KG1 (cell line): ENCODE measurements at regions not wholly inside any gene's neighbourhood (a gene's known extent, or its start where the extent isn't known, plus 50 kb on each side); places are given as distances from the start of the nearest gene placed in this dataset.

ENCODE experiments used
- DNase-seq: peaks from one replicate; lab custom pipeline; 2025; lab: John Stamatoyannopoulos, UW

DNA sequence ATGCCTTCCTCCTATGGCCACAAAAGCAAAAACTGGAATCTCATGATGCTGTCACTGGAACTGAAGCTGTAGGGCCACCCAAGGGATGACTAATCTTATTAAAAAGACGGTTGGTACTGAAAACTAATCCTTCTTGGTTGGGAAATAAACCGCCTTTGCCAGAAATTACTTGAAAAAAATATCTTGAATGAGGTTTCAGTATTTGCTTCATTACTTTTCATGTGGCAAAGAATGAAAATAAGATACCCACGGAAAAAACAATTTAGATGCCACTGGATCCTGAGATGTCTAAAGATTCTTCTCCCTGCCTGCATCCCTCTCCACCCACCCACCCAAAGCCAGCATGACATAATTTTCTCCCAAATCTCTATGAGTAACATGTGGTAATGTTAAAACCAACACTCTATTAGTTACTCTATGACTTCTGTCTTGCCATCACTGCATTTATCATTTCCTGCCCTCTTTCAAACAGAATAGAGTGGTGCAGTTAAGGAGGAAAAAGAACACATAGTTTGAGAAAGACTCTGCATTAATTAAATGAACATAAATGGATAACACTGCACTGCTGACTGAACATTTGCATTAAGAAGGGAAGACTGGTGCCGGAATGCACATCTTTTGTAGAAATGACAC lies 111.8 kb upstream of the DPH6 start:
- DNase-seq: no peak

DNA sequence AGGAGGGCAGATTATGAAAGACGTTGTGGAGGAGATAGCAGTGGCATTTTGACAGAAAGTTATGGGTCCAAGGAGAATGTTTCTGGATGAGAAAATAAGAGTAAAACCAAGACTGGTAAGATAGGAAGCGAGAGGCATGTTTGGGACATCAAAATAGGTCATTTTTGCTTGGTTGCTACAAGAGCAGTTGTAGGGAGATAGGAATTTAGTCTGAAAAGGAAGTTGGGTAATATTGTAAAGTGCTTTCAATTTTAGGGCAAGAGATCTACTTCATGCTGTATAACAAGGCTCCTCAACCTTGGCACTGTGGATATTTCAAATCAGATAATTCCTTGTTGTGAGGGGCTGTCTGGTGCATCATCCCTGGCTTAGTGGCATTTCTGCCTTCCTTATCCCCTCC lies 118.0 kb upstream of the DPH6 start:
- DNase-seq: no peak

- no peak for DNase-seq
These were observed 120.1 kb upstream of the DPH6 start for GRCh38 chr15:35665896-35666536.

DNA sequence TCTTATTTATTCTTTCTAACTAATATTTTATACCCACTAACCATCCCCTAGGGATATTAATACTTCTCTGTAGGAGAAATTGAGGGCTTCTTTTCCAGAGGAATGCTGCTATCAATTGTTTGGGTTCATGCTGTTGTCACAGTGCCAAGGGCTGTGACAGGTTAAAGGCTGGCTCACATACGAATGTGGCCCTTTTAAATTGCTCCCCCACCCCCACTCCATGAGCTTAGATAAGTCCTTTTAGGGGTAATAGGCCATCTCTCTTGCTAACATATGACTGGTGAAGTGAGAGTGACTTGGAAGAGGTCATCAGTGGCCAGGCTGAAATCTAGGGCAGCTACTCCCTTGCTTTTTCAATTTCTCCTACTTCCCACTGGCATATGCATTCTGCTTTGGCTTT lies 121.9 kb upstream of the DPH6 start:
- DNase-seq: no peak

GRCh38 chr15:35669021-35669420 lies 123.1 kb upstream of the DPH6 start:
- no peak for DNase-seq

DNA sequence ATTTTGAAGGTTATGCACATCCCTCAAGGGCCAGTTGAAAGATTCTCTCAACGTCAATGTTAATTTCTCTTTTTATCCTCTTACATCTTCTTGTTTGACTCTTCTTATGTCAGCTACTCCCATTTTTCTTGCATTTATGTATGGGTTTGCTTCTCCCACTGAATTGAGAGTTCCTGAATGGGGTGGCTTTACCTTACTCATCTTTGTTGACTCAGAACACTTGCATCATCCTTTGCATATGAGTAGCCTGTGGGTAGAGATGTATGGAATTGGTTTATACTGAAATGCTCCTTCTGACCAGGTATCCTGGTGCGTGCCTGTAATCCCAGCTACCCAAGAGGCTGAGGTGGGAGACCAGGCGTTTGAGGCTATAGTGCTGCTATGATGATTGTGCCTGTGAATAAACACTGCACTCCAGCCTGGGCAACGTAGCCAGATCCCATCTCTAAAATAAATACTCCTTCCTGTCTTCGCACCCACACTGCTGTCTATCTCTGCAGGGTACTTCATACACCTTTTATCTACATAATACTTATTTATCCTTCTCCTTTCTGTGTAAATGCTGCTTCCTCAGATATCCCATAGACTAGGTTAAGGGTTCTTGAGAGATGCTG lies 123.6 kb upstream of the DPH6 start:
- no peak for DNase-seq

GRCh38 chr15:35671197-35671596 lies 125.2 kb upstream of the DPH6 start:
- no peak for DNase-seq

DNA sequence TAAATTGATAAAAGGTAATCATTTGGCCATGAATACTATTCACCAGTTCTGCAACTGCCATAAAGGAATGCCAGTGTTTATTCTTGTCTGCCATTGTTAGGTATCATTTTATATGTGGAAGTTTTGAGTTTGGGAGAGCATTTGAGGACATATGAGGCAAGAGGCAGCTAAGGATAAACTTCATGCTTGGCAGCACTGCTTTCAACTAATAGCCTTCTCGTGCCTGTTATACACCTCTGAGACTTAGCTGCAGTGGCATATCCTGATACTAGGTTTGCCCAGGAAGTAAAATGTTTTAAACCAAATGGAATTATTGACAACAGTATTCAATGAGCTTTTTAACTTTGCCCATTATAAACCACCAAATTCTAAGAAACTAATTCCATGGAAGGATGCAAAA lies 126.0 kb upstream of the DPH6 start:
- no peak for DNase-seq

DNA sequence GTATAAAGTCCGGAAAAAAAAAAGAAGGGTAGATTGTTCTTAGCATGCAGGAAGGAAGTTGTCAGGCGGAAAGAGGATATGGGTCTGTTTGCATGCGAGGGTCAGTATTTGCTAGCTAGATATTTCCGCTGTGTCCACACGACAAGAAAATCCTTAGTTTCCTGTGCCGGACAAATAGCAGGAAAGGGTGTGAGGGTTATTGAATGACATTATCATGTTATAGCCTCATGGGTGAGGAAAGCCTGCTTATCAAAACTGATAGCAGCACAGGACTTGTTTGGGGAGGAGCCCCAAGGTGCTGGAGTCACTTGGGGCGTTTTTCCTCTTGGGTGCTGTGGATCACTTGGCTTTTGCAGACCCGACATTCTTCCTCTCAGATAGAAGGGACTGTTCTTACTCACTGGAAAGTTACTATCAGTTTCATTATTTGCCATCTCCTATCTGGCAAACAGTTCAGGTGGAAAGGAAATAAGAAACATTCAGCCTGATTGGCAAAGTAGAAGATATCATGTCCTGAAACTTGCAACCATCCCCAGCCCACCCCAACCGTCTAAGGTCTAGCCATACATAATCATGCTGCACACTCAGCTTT lies 127.2 kb upstream of the DPH6 start:
- no peak for DNase-seq

GRCh38 chr15:35674873-35675781 lies 129.2 kb upstream of the DPH6 start:
- DNase-seq: no peak

DNA sequence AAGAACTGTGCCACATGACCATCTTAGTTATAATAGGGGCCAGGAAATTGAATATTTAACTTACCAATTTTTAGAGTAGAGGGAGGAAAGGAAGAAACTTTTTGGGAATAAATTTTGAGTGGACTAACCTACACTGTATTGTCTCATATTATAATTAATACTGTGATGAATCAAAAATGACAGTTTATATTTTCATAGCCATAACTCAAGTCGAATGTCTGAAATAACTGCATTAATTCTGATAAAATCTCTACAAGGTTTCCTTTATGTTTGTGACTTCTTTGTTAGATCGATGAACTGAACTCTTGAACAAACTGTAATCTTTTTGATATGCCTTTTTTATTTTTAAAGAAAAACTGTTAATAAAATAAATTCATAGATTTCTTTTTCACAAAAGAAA lies 132.8 kb upstream of the DPH6 start:
- no peak for DNase-seq

GRCh38 chr15:35679186-35679585 lies 133.2 kb upstream of the DPH6 start:
- no peak for DNase-seq

DNA sequence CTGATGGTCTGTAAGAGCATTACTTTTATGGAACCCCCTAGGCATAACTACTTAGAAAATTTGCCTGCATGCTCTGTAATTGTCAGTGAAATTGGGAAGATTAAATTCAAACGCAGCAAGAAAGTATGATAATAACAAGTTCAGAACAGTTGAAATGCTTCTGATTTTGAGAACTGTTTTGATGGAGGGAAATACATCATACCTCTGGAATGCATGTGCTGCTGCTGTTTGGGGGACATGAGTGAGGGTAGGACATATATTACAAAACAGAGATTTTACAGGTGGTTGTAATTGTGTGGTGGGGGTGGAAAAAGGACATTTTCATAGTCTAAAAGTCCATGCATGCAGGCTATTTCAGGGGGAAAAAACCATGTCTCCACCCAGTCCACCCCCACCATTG lies 135.0 kb upstream of the DPH6 start:
- no peak for DNase-seq

DNA sequence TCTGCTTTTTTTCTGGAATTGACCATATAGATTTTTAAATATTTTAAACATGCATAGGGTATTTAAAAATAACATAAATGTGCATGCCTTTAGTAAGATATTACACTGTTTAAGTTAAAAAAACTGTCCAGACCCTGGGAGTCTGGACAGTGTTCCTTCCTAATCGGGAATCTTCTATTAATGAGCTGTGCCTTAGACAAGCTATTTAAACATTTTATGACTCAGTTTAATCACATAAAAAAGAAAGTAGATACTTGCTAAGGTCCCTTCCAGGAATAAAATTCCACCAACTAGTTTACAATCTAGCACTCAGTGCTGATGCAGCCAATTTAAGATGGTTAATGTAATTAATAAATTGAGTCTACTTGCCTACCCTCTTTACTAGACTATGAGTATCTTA lies 140.4 kb upstream of the DPH6 start:
- no peak for DNase-seq

DNA sequence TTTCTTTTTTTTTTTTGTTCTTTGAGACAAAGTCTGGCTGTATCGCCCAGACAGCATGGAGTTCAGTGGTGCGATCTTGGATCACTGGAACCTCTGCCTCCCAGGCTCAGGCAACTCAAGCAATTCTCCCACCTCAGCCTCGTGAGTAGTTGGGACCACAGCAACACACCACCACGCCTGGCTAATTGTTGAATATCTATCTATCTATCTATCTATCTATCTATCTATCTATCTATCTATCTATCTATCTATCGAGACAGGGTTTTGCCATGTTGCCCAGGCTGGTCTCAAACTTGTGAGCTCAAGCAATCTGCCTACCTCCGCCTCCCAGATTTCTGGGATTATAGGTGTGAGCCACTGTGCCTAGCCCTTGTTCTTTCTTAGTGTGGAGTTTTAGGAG lies 143.3 kb upstream of the DPH6 start:
- DNase-seq: no peak

GRCh38 chr15:35690089-35690488 lies 144.1 kb upstream of the DPH6 start:
- DNase-seq: no peak

- DNase-seq: no peak
These were observed 144.7 kb upstream of the DPH6 start for GRCh38 chr15:35690698-35691116.

DNA sequence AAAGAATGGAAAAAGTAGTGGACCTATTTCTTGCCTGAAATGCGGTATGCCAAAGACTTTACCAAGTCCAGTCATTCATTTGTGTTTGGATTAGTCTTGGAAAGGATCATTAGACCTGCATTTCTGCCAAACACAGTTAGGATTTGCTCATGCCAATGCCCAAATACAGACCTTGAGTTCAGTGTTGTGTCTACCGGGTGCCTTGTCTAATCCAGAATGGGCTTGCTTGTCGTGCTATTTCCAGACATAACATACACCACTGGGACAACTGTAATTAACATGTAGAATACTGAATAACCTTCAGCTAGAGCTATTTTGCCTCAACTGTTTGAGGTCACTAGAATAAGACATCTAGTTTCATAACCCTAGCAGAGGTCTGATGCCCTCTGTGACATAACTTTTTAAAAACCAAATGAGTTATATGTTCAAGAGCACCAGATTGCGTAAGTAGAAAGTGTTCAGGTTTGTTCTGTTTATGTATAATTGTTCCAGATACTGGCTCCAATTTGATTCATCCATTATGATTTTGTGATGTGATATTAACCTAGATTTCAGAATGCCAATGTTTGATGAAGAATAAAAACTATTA lies 145.3 kb upstream of the DPH6 start:
- no peak for DNase-seq

GRCh38 chr15:35691891-35692867 lies 146.2 kb upstream of the DPH6 start:
- no peak for DNase-seq

DNA sequence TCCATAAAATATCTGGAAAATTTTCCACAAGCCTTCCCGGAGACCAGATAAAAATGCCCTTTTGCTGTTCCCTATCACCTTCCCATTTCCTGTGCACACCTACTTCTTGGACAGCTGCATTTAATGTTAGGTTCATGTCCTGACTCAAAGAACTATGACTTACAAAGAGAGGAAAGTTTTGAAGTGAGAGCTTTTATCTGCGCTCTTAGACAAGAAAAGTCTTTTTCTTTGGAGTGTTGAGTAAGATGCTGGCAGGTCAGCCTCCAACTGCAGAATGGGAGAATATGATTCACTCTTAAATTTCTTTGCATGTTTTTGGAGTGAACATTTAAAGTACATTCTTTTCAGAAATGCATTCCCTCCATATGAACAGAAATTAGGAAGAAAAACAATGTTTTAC lies 147.3 kb upstream of the DPH6 start:
- DNase-seq: no peak

- no peak for DNase-seq
These were observed 147.9 kb upstream of the DPH6 start for GRCh38 chr15:35693886-35694285.
